ENCODE measurements at regions not wholly inside any gene's neighbourhood (a gene's known extent, or its start where the extent isn't known, plus 50 kb on each side); places are given as distances from the start of the nearest gene placed in this dataset.

GRCh38 chr22:49235463-49236300 is 592.0 kb downstream of the BRD1 start:
- Histone ChIP-seq H3K36me3 (ENCODE audit: control insufficient read depth in 1 of 2, insufficient read depth in 2 of 2, low read length in 2 of 2) (no peaks in the 10 kb centered on the region), H2AFZ (ENCODE audit: low read depth, low read length, poor library complexity, severe bottlenecking) (no peak overlapping the region), H3K79me2 (ENCODE audit: insufficient read depth, low read length) (no peaks in the 10 kb centered on the region), H3K9me3 (ENCODE audit: control insufficient read depth in 1 of 2, insufficient read depth in 1 of 2, low read depth in 1 of 2, low read length in 2 of 2) (no peaks in the 10 kb centered on the region), H3K4me1 (ENCODE audit: control insufficient read depth in 1 of 2, insufficient read depth in 2 of 2, low read length in 2 of 2) (no peaks in the 10 kb centered on the region), H4K20me1 (ENCODE audit: insufficient read depth) (no peaks in the 10 kb centered on the region), H3K4me3 (replicated peaks in 1 of 2; ENCODE audit: low read depth in 1 of 2, low read length in 2 of 2) (no peak overlapping the region), H3K4me2 (ENCODE audit: low read length) (no peak overlapping the region), H3K9me2 (ENCODE audit: insufficient read depth) (no peaks in the 10 kb centered on the region), H3K27ac (ENCODE audit: low read depth, low read length) (no peak overlapping the region), H3K9ac (ENCODE audit: low read length) (no peak overlapping the region), H3K27me3 (ENCODE audit: insufficient read depth, low read length) (peaks cover 31% of the 10 kb centered on the region)
- POLR2A ChIA-PET: no interaction called here
- intact Hi-C loops (cut with micrococcal nuclease): no loop called here
- ATAC-seq (no peak), DNase-seq (ENCODE audit: low read depth, low spot score) (no peak)
- TF ChIP-seq POLR2A (IDR thresholded peaks at IDR 0.05; ENCODE audit: borderline replicate concordance, extremely low read depth, insufficient read depth, insufficient read length) (no peak), EZH2phosphoT487 (IDR thresholded peaks at IDR 0.05; ENCODE audit: borderline replicate concordance) (no peak), ATF3 (IDR thresholded peaks at IDR 0.05) (no peak), CTCF (IDR thresholded peaks at IDR 0.05 in 2 of 3, conservative IDR thresholded peaks at IDR 0.05 in 1 of 3; ENCODE audit: borderline replicate concordance in 1 of 3, insufficient read depth in 1 of 3, low read depth in 2 of 3, low read length in 2 of 3) (no peak), SRF (IDR thresholded peaks at IDR 0.05; ENCODE audit: low read depth) (no peak), REST (IDR thresholded peaks at IDR 0.05; ENCODE audit: low read depth) (no peak), EZH2 (IDR thresholded peaks at IDR 0.05) (no peak), MAX (IDR thresholded peaks at IDR 0.05) (no peak), EGR1 (IDR thresholded peaks at IDR 0.05; ENCODE audit: low read depth) (no peak), SP1 (IDR thresholded peaks at IDR 0.05; ENCODE audit: low read depth) (no peak), YY1 (IDR thresholded peaks at IDR 0.05; ENCODE audit: extremely low read depth, insufficient replicate concordance, low read depth, low read length) (no peak), TCF7L2 (IDR thresholded peaks at IDR 0.05; ENCODE audit: borderline replicate concordance, extremely low read depth, insufficient read depth, insufficient read length) (no peak)
- RAD21 ChIA-PET (ENCODE audit: low non-redundant PET in 1 of 2, low total read pairs in 2 of 2, uncharacterized antibody in 2 of 2, unreplicated experiment in 2 of 2): no interaction called here
- CTCF ChIA-PET: no interaction called here
- BruUV-seq (replicated peaks): no TSS peak
